ENCODE measurements at regions not wholly inside any gene's neighbourhood (a gene's known extent, or its start where the extent isn't known, plus 50 kb on each side); places are given as distances from the start of the nearest gene placed in this dataset.
"Not testable (repeated sequence)": the region's sequence is repeated elsewhere in the genome, so short reads cannot be mapped to it uniquely, and the experiment has no call there.

- TF ChIP-seq CTCF (IDR thresholded peaks at IDR 0.05; ENCODE audit: low read depth, low read length, poor library complexity, severe bottlenecking); EZH2phosphoT487 (IDR thresholded peaks at IDR 0.05; ENCODE audit: borderline replicate concordance, low read length): not testable (repeated sequence)
Measured at GRCh38 chr15:59786466-59786865, 97.3 kb upstream of the BNIP2 start.

Data from DOHH2 (cell line).